NCI-H1105 treated with DMSO at 0.1 percent for 48 hours (cell line): ENCODE measurements at regions not wholly inside any gene's neighbourhood (a gene's known extent, or its start where the extent isn't known, plus 50 kb on each side); places are given as distances from the start of the nearest gene placed in this dataset.

Source experiments
- DNase-seq: peaks from one replicate; lab custom pipeline; 2025; lab: John Stamatoyannopoulos, UW

GRCh38 chr5:17431272-17432050, 66.6 kb upstream of the TAF11L2 start:
- no peak for DNase-seq

- no peak for DNase-seq
Observed at GRCh38 chr5:17432569-17432968, 65.5 kb upstream of the TAF11L2 start.

DNA sequence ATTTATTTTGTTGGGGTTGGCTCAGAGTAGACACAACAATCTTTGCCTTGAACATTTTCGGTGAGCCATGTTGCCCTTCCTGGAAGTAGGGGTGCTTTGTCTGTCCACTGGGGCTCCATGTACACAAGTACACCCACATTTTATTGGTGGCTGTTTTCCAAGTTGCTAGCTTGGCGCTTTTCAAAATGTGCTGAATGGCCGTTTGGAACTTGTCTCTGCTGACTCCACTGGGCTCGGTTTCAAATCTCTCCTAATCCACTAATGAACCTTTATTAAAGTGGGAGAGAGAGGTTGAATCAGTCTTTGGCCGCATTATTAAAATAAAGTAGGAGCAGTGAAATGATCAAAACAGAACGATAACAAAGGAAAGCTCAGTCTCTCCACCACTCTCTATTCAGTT, 64.6 kb upstream of the TAF11L2 start:
- no peak for DNase-seq

GRCh38 chr5:17434982-17435381, 63.0 kb upstream of the TAF11L2 start:
- DNase-seq = no peak

- no peak for DNase-seq
Observed at GRCh38 chr5:17436350-17436749, 61.7 kb upstream of the TAF11L2 start.

DNA sequence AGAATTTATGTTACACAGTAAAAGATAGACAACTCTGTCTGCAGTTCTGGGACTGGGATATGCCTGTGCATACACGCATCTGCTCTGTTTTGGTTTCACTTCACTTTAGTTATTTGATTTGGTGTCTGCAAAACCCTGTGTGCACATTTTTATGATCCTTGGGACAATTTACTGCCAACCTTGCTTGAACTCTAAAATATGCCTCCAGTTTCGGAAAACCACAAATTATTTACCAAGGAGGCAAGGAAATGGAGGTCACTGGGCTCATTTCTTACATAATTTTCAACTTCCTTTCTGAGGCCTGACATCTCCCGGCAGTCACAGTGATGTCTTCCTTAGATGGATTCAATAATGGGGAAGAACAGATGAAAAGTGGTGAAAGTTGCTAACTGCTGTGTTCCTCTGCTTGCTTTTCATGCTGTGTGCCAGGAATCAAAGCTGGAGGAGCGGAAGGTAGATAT, 61.2 kb upstream of the TAF11L2 start:
- no peak for DNase-seq

DNA sequence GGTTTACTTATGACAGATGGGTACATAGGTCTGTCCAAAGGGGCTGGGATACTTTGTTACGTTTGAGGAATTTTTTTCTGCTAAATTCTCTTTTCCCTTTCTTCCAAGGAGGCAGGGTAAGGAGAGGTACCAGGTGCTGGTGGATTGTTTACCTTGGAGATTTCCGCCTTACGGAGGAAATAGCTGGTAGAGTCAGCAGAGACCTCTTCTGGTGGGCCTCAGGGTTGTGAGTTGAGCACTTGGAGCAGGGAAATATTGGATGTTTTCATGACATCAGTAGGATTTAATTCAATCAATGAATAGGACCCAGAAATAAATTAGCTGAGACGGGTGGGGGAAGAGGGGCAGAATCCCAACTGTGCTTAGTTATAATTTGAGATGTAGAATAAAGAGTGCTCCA, 60.0 kb upstream of the TAF11L2 start:
- DNase-seq = no peak

- DNase-seq = no peak
Observed at GRCh38 chr5:17439956-17440355, 58.1 kb upstream of the TAF11L2 start.

GRCh38 chr5:17440766-17441165, 57.3 kb upstream of the TAF11L2 start:
- DNase-seq = no peak

DNA sequence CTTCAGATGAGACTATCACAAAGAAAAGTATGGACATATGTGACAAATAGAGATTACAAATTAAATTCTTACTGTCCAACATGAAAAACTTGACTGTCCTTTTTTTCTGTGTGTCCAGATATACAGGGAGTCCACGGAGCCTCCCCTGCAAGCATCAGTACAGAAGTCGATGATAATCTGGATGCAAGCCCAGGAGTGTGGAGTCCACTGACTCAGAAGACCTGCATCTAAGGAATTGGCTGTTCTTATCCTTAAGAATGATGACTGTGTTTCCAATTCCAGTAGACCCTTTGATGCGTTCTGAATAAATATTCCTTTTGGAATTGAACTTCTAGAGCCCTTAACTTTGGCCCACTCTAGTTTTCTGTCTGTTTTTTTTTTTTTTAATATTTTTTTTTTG, 56.7 kb upstream of the TAF11L2 start:
- no peak for DNase-seq

DNA sequence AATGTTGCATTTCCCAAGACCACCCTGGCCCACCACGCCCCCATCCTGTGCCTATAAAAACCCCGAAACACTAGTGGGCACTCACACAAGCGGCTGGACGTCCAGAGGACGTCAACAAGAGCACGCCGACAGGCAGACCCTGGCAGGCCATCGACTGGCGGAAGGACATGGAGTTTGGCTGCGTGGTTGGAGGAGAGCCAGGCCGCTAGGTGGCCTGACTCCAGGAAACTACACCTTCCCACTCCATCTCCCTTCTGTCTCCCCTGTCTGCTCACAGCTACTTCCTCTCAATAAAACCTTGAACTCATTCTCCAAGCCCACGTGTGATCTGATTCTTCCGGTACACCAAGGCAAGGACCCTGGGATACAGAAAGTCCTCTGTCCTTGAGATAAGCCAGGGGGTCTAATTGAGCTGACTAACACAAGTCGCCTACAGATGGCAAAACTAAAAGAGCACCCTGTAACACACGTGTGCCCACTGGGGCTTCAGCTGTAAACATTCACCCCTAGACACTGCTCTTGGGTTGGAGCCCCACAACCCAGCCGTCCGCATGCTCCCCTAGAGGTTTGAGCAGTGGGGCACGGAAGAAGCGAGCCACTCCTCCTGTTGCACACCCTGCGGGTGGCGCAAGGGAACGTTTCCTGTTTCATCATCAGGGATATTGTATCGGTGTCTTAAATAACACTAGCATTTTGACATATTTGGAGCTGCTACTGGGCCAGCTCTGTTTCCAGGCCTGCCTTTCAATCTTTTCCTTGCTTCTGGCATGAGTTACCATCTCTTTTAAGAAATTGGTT, 54.5 kb upstream of the TAF11L2 start:
- DNase-seq = no peak

GRCh38 chr5:17444496-17444895, 53.5 kb upstream of the TAF11L2 start:
- no peak for DNase-seq

- no peak for DNase-seq
Observed at GRCh38 chr5:17445185-17445584, 52.8 kb upstream of the TAF11L2 start.
